ENCODE measurements at regions not wholly inside any gene's neighbourhood (a gene's known extent, or its start where the extent isn't known, plus 50 kb on each side); places are given as distances from the start of the nearest gene placed in this dataset.
"Not testable (repeated sequence)": the region's sequence is repeated elsewhere in the genome, so short reads cannot be mapped to it uniquely, and the experiment has no call there.

DNA sequence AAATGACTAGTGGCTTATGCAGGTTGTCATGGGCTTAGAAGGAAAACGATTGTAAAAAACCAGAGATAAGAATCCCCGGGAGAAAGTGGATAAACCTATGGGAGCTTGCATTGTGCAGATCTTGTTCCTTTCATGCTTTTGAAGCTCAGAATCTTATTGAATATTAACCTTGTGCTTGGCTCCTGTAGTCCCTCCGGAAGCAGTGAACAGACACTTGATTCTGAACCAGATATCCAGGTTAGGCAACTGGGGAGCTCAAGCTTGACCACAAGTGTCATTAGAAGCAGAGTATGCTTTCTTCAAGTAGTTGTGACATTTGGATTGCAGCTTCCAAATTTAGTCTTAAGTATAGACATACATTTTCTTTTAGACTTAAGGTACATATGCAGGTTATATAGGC is 212.6 kb upstream of the MOCS1 start:
- no peak for DNase-seq

- no peak for DNase-seq
Observed at GRCh38 chr6:40139447-40139846, 205.2 kb upstream of the MOCS1 start.

- DNase-seq = no peak
Observed at GRCh38 chr6:40138273-40138720, 204.0 kb upstream of the MOCS1 start.

- DNase-seq = no peak
Observed at GRCh38 chr6:40135491-40136072, 201.3 kb upstream of the MOCS1 start.

- not testable (repeated sequence) for DNase-seq
Observed at GRCh38 chr6:40133981-40134380, 199.7 kb upstream of the MOCS1 start.

- no peak for DNase-seq
Observed at GRCh38 chr6:40131675-40132074, 197.4 kb upstream of the MOCS1 start.

DNA sequence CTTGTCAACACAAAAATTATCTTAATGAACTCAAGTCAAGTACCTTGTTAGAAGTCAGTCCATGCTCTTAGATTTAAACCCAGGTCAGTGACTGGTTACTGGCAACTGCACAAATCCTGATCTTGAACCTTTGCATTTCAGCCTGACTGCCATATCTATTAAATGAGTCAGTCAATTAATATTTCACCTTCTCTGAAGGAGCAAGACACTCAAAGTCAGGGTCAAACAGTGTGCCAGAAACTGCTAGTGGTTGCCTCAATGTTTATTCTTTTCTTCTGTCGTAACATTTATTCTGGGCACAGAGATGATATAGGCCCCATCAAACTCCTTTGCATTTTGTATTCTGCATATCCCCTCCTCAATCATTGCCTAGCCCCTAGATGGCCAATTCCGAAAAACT is 193.9 kb upstream of the MOCS1 start:
- no peak for DNase-seq

DNA sequence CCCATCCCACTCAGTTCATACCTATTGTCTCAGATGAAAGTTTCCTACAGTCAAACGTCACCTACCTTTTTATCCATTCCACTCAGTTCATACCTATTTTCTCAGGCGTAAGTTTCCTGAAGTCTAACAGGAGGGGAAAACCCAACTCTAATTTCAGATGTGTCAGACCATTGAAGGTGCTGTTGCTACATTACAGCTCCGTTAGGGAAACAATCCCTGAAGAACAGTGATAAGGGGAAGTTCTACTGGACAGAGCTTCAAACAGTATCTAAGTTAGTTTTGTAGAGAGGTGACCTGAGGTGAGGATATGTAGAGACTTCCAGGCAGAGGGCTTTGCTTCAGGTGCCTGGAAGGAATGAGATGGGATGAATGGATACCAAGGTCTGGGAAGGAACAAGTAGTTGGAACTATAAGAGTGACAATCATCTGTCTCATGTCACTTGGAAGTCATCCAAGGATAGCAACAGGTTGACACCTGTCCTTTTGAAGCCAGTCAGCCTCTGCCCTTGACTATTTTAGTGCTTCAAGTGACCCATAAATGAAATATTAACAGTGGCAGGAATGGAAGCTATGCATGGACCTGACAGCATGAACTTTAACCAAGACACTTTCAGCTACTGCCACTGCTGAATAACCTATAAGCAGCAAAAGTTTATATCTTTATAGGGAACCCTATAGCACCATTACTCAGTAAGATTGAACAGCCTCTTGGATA is 191.6 kb upstream of the MOCS1 start:
- DNase-seq = no peak

GRCh38 chr6:40124924-40125323 is 190.7 kb upstream of the MOCS1 start:
- no peak for DNase-seq

DNA sequence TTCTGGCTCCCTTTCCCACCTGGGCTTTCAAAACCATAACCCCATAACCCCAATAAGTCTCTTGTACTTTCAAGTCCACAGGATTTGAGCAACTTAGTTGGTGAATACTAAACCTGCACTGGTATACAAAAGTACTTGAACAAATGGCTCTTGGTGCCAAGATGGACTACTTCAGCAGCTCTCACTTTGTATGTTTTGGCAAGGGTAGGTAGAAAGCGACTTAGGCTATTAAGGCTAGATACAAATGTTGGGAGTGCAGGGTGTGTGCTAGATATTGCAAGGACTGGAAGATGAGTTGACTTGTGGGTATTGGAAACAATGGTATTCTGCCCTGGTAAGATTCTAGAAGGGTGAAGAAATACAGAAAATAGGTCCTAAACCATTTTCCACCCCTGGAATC is 182.6 kb upstream of the MOCS1 start:
- no peak for DNase-seq

DNA sequence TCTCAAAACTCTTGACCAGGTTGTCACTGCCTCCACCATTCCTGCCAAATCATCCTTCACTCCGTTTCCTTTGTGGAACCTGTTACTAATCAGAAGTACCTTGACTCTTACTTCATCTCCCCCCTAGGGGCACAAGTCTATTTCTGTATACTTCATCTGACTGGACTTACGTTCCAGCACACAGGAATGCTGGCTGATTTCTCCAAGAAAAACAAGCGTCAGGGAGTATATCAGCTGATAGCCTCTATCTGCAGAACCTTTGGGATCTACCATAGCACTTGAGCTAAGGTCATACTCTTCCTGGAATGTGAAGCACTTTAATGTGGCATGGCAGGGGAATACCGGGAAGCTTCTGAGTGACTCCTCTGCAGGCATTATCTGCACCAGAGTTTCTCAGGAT is 178.1 kb upstream of the MOCS1 start:
- DNase-seq = no peak

DNA sequence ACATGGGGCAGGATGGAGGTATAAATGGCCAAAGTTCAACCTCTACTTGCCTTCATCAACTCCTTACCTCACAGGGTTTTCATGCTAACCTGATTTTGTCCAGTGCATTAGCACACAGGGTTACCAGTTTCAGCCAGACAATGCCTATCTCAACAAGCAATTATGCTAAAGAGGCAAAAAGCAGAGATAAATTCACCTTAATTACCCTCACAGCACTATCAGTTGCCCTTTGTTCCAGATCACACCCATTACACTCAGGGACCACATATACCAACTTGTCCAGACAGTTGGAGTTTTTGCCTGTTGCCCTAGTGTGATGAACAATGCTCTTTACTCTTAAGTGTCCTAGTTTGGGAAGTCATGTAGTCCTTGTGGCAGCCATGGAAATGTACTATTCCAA is 174.5 kb upstream of the MOCS1 start:
- no peak for DNase-seq

- DNase-seq = no peak
Observed at GRCh38 chr6:40106840-40107239, 172.6 kb upstream of the MOCS1 start.

DNA sequence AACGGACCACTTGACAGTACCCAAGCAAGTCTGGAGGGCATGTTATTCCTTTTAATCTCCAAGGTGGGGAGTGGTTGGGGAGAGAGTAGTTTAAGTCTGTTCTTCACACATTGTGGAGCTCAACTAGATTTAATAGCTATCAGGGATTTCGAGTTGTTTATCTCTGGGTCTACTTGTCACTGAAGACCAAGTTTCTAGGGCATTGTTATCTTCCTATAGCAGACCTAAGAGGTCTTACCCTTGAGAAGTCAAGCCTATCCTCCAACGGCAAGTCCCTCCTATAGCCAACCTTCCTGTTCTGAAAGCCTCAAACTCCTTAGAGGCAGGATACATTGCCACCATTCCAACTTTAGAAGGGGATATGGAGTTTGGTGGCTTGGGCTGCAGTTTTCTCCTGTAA is 164.5 kb upstream of the MOCS1 start:
- DNase-seq = no peak

DNA sequence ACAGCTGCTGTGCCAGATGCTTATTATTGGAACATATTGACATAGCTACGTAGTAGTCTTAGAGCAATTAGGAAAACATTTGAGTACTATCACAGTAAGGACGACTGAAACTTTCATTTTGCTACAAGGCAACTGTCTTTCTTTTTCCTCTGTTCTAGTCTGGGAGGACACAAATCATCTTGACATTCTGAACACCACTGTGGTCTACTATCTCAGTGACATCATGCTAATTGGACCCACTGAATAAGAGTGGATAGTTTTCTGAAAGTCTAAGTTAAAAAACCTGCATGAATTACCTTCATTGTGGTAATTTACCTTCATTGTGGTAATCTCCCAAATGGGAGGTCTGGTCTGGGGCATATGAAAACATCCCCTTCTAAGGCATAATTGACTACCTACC is 163.3 kb upstream of the MOCS1 start:
- no peak for DNase-seq

GRCh38 chr6:40083141-40083920 is 149.1 kb upstream of the MOCS1 start:
- DNase-seq = no peak

DNA sequence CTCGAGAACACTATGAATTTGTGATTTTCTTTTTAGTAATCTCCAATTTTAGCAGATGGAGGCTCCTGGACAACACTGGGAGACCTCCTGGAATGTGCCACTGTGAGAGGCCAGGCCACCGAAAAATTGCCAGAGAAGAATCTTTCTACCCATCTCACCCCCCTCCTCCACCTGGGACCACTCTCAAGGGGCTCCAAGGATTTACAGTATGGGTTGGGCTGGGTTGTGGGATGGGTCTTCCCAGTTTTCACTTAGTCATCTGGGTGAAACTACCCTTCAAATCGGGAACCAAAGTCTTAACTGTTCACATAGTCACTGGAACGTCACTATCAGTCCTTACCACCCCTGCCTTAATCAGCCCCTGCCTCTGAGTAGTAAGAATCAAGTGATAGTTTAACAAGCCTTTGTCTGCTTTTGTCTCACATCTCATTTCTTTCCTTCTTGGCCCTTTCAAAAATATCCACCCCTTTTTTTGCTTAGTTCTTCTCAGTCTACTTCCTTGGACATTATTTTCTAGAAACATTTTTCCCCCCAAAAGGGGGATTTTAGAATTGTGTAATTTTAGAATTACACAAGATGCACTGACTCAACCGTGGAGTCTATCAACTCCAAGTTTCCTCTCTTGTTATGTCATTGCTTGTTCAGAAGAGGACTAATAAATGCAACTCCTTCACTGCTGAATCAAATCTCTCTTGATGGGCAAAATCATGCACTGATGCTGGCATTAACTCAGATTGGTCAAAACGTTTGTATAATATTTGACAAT is 148.2 kb upstream of the MOCS1 start:
- no peak for DNase-seq

DNA sequence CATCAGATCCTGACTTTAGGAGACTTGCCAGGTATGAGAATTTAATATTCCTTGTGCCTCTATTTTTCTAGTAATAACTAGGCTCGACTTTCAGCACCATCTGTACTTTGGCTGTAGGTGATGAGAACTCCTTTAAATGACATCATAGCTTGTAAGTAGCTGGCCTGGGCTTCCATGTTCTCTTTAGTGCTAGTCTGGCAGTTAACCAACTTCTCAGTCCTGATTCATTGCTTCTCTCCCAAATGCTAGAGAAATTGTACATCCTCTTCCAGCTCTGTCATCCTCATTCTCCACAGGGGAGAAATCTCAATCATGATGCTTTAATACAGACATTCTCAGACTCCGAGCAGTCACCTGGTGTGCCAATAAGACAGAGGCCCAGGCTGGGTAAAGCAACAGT is 143.5 kb upstream of the MOCS1 start:
- DNase-seq = no peak

GRCh38 chr6:40077315-40077714 is 143.1 kb upstream of the MOCS1 start:
- no peak for DNase-seq

GRCh38 chr6:40075056-40075590 is 140.9 kb upstream of the MOCS1 start:
- DNase-seq = no peak

DNA sequence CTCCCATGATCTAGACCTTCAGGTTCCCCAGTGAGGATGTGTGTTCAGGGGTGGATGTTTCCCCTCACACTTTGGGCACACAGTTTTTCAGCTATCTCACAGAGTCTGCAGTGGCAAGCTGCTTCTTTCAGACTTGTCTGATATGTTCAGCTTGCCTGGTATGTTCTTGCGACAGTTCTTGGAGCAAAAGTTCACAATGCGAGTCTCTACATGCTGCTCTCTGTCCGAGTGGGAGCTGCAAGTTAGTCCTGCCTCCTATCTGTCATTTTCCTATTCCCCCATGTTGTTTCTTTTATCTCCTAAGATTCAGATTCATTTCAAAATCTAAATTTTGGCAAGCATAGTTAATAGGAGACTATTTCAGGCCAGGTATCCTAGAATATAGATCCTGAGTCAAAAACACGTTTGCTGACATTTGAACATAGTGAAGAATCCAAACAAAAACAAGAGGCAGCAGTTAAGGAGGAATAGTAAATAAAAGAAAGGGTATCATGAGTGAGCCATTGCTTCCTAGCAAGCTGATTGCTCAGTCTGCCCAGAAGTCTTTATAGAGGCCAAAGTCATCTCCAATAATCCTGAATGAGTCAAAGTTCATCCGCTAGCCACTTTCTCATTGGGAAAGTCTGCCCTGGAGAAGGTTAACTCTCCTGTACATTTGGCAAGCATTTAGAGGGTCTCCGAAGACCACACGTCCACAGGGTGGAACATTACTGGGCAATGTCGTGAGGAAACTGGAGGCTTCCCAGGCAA is 140.2 kb upstream of the MOCS1 start:
- no peak for DNase-seq

- no peak for DNase-seq
Observed at GRCh38 chr6:40066372-40066771, 132.1 kb upstream of the MOCS1 start.

All from T-helper 2 cell (primary cell).